ENCODE measurements at regions not wholly inside any gene's neighbourhood (a gene's known extent, or its start where the extent isn't known, plus 50 kb on each side); places are given as distances from the start of the nearest gene placed in this dataset.

- TF ChIP-seq CTCF (IDR thresholded peaks at IDR 0.05) (no peak), ZFX (IDR thresholded peaks at IDR 0.05; ENCODE audit: borderline replicate concordance) (no peak)
Observed at GRCh38 chr15:88341006-88341405, 84.5 kb upstream of the NTRK3 start.
